ENCODE measurements at regions not wholly inside any gene's neighbourhood (a gene's known extent, or its start where the extent isn't known, plus 50 kb on each side); places are given as distances from the start of the nearest gene placed in this dataset.

DNA sequence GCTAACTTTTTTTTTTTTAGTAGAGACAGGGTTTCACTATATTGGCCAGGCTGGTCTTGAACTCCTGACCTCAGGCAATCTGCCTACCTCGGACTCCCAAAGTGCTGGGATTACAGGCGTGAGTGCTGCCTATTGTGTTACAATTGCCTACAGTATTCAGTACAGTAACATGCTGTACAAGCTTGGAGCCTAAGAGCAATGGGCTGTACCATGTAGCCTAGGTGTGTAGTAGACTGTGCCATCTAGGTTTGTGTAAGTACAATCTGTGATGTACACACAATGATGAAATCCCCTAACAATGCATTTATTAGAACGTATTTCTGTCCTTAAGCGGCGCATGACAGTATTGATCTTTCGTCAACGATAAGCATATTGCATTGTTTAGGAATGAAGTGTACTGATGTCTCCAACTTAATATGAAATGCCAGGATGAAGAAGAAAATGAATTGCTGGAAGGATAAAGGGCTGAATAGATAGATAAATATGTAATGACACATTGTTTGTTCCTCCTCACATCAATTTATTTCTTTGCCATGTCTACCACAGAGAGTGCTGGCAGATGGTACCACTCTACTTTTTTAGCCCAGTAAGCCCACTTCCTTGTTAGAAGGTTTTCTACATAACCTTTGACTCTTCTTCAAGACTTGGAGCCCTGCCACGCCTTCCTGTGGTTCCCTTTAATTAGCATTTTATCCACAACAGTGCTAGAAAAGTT, 467.5 kb downstream of the VRK1 start:
- TF ChIP-seq EZH2 (IDR thresholded peaks at IDR 0.05; ENCODE audit: borderline replicate concordance, low read length), result no peak
- TF ChIP-seq, protein P1, sequence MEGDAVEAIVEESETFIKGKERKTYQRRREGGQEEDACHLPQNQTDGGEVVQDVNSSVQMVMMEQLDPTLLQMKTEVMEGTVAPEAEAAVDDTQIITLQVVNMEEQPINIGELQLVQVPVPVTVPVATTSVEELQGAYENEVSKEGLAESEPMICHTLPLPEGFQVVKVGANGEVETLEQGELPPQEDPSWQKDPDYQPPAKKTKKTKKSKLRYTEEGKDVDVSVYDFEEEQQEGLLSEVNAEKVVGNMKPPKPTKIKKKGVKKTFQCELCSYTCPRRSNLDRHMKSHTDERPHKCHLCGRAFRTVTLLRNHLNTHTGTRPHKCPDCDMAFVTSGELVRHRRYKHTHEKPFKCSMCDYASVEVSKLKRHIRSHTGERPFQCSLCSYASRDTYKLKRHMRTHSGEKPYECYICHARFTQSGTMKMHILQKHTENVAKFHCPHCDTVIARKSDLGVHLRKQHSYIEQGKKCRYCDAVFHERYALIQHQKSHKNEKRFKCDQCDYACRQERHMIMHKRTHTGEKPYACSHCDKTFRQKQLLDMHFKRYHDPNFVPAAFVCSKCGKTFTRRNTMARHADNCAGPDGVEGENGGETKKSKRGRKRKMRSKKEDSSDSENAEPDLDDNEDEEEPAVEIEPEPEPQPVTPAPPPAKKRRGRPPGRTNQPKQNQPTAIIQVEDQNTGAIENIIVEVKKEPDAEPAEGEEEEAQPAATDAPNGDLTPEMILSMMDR (conservative IDR thresholded peaks at IDR 0.05 in 1 of 2, IDR thresholded peaks at IDR 0.05 in 1 of 2; ENCODE audit: extremely low read depth in 1 of 2, insufficient read depth in 1 of 2, low read depth in 1 of 2, low read length in 2 of 2), result no peak

All from mammary epithelial cell (primary cell).